ENCODE measurements at regions not wholly inside any gene's neighbourhood (a gene's known extent, or its start where the extent isn't known, plus 50 kb on each side); places are given as distances from the start of the nearest gene placed in this dataset.

DNA sequence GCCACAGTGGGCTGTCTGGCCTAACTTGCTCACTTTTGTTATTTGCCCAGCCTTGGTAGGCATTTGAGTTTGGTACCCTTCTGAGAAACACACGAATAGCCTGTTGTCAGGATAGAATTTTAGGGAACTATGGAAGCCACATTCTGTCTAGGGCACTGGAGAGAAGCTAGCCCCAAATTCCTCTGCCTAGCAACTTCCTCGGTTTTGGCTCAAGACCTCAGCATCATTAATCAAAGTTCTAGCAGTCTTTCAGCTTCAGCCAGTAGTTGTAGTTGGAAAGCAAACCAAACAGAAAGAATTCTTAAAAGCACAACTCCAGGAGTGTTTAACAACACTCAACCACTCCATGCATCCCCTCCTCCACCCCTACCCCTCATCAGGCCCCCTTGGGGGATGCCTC lies 572.1 kb upstream of the PSMD7 start:
- no peak for DNase-seq (ENCODE audit: low read depth in 4 of 4, low spot score in 2 of 4)

DNA sequence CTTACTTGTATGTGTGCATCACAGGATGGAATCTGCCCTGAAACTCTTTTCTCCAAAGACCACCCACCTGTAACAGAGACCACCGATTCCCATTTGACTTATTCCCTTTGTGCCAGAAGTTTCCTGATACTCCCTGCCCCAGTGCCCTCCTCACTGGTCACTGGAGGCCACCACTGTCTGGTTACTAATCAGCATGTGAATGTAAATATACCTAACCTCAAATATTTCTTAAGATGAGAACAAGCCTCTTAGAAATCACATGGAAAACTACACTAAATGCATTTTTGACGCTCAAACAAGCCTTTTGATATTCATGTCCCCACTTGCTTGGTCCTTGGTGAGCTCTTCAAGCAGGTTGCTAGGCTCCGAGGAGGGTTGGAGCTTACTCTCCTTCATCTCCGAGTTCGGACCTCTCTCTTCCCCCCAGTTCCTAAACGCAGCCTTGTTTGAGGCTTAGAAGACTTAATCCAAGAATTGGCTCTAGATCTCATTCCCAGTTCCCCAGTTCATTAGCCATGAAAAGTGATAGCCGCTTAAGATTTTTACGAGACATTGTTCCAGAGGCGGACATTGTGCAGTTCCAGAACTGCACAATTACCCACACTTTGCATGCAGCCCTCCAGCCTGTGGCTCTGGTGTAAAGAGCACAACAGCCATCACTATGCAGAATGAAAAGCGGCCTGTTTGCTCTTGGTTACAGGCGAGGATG lies 579.2 kb upstream of the PSMD7 start:
- DNase-seq (ENCODE audit: low read depth in 4 of 4, low spot score in 2 of 4) = no peak

DNA sequence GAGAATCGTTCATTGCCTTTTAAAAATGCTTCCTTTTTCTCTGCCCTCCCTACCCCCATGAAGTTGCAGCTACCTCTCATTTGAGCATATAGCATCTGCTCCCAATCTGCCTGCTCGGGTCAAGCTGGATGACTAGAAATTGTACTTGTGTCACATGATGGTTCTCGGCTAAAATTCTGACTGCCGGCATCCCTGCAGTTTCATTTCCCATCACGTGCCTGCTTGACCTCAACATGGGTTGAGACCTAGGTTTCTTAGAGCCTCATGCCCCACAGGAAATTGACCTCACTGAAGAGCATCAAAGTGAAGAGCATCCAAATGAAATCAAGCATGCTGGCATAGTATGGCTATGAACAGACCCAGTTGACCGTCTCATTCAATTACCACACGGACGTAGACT lies 581.6 kb upstream of the PSMD7 start:
- DNase-seq (ENCODE audit: low read depth in 4 of 4, low spot score in 2 of 4) = no peak

DNA sequence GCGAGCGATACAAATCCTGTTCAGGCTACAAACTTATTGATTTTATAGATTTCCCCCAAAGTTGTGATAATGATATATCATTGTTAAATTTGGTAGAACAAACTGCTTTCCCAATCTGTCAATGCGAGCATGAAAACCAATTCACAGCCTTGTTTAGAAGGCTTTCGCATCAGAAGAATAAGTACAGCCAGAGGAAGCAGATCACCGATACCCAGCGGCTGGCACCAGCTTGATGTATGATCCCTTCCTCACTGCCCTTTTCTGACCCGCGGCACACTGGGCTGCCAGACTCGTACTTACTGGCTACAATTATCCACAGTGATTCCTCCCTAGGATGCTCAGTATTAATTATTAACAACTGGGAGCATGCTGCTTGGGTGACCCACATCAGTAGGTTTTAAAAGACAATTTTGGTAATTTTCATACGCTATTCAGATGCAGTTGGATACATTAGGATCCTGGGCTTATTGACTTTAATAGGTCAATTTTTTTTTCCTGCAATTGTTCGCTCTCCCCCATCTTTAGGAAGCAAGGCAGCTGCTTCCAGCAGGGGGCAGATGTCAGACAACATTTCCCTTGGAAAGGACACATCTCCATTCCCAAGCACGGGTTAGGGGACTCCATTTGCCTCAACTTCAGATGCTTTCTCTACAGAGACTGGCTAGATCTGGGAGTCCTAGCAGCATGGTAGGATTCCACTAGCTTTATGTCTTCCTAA lies 582.7 kb upstream of the PSMD7 start:
- DNase-seq (ENCODE audit: low read depth in 4 of 4, low spot score in 2 of 4) = no peak

DNA sequence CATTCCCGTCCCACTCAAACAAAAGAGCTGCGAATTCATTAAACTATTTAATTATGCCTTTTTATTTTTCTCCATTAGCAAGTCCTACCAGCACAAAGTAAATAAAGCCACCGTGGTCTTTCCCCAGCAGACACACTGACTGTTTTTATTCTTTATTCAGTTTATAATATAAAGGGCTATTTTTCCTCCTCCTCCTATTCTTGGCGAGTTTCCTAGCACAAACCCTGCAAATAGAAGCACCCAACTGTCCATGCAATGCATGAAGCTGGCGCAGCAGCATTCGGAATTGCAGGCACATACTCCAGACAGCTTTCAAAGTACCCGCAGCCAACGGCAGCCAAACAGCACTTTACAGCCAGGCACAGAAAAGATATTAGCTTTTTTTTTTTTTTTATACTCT lies 583.4 kb upstream of the PSMD7 start:
- no peak for DNase-seq (ENCODE audit: low read depth in 4 of 4, low spot score in 2 of 4)

DNA sequence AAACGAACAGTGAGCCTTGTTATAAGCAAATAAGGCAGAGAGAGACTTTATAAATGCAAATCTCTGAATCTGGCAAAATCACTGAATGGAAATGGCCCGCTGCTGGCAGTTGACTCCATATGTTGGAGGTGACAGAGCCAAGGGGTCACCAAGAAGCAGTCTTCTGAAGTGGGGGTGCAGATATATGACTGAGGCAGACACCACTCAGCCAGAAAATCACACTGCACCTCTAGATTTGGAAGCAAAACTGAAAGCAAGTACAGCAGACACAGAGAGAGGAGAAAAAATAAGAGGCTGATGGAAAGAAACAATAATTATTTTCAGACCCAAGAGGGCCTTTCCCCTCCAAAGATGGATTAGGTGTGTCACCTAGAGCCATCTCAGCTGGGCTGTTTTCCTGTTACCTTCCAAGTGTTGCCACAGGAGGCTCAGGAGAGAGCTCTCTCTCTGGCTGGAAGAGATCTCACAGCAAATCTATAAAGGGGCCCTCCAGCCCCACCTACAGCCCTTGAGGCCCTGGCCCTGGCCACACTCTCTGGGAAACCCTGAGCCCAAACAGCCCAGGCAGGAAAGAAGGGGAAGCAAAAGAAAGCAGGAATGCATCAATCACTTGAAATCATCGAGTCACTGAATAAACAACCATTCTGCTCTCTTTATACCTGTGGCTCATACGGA lies 585.1 kb upstream of the PSMD7 start:
- DNase-seq (ENCODE audit: low read depth in 4 of 4, low spot score in 2 of 4) = no peak

DNA sequence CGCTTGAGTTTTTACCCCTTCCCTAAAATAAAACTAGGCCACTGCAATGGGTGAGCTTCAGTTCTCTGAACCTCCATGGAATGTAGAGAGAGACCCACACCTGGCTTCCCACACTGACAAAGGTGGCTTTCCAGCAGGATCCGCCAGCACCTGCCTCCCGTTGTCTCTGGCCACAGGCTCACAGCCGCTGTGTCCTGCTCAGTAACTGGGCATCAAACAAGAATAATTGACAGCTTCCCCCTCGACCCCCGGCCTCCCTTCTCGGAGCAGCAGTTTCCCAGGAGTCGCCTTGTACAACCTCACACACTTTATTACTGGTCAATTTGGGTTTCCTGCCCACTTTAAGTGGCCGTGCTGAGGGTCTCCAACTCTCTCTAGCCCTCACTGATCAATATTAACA lies 586.1 kb upstream of the PSMD7 start:
- DNase-seq (ENCODE audit: low read depth in 4 of 4, low spot score in 2 of 4) = no peak

DNA sequence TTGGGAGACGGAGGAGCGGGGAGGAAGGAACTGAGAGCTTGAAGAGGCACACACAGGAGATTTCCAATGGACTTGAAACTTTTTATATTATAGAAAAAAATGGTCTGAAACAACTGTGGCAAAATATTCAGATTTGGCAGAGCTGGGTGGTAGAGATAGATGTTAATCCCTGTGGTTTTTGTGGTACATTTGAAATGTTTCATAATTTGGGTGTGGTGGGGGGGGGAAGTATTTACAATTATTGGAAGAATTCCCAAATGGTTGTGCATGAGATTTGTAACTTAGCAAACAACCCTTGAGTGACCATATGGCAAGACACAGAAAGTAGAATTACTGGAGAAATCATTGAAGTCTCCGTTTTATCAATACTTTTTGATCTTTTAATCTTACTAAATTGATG lies 588.8 kb upstream of the PSMD7 start:
- no peak for DNase-seq (ENCODE audit: low read depth in 4 of 4, low spot score in 2 of 4)

DNA sequence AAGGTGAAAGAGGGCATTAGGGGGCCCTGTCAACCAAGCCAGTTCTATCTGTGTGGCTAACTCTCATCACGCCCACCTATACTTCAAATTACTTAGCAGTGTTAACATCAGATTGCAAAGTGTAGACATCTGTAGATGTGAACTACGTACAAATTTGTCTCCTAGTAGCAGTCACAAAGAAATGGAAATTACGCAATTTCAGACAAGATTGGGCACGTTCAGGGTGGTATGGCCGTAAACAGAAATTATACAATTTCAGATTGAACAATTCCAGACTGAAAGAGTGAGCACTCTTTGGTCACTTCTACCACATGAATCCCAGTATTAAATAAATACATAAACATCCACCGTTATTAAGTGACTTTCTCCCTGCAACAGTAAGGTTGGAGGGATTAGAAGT lies 592.7 kb upstream of the PSMD7 start:
- DNase-seq (ENCODE audit: low read depth in 4 of 4, low spot score in 2 of 4) = no peak

DNA sequence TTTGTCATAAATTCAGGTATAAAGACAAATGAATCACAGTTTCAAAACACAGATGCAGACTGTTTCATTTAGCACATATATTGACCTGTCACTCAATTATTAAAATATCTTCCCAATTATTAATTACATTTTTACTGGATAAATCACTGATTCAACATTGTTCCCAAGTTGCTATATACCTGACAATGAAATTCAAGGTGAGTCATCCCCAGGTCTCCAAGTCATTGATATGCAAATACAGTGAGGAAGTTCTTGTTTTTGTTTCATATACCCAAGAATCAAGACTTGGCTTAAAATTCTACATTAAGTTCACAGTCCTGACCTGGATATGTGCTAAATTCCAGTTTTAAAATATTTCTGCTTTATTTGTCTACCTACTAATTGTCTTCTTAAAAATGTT lies 599.3 kb upstream of the PSMD7 start:
- no peak for DNase-seq (ENCODE audit: low read depth in 4 of 4, low spot score in 2 of 4)

DNA sequence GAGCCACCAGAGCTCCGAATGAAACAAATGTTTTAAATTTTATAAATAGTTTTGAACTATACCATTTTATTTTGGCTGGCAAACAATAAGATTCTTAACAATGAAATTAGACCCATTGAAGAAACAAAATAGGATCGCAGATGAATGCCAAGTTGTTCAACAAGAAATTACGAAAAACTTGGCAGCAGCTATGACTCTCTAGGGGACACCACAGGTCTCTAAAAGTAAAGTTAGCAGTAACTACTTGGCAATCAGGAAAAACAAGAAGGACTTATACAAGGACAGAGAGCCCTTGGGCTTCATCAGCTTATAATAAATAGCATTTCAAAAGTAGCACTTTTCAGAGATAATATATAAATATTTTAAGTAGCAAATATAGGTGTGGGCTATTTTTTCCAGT lies 603.8 kb upstream of the PSMD7 start:
- no peak for DNase-seq (ENCODE audit: low read depth in 4 of 4, low spot score in 2 of 4)

DNA sequence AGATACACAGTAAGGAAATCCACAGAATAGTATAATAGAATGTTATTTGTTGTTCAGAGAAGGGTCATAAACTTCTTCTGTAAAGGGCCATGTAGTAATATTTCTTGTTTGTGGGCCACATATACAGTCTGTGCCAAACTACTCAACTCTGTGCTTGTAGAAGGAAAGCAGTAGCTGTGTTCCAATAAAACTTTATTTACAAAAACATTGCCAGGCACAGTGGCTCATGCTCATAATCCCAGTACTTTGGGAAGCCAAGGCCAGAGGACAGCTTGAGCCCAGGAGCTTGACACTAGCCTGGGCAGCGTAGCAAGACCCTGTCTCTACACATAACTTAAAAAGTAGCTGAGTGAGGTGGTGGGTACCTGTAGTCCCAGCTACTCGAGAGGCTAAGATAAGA lies 612.8 kb upstream of the PSMD7 start:
- DNase-seq (ENCODE audit: low read depth in 4 of 4, low spot score in 2 of 4) = no peak

DNA sequence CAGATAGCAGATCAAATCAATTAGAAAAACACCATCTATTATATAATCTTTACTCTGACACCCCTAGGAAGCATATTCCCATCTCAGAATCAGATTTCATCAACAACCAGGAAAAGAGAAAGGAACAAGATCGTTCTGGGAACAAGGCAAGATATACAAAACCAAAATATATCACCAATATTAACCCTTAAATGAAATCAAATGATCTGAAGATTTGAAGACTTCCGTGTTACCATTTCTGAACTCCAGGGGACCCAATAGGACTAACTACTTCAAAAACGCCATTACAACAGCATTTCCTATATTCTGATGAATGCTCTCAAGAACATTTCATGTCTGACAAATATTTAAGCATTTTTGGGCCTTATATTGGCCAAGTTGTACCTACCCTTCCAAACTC lies 624.2 kb upstream of the ZFHX3 start:
- DNase-seq (ENCODE audit: low read depth in 4 of 4, low spot score in 2 of 4) = no peak

DNA sequence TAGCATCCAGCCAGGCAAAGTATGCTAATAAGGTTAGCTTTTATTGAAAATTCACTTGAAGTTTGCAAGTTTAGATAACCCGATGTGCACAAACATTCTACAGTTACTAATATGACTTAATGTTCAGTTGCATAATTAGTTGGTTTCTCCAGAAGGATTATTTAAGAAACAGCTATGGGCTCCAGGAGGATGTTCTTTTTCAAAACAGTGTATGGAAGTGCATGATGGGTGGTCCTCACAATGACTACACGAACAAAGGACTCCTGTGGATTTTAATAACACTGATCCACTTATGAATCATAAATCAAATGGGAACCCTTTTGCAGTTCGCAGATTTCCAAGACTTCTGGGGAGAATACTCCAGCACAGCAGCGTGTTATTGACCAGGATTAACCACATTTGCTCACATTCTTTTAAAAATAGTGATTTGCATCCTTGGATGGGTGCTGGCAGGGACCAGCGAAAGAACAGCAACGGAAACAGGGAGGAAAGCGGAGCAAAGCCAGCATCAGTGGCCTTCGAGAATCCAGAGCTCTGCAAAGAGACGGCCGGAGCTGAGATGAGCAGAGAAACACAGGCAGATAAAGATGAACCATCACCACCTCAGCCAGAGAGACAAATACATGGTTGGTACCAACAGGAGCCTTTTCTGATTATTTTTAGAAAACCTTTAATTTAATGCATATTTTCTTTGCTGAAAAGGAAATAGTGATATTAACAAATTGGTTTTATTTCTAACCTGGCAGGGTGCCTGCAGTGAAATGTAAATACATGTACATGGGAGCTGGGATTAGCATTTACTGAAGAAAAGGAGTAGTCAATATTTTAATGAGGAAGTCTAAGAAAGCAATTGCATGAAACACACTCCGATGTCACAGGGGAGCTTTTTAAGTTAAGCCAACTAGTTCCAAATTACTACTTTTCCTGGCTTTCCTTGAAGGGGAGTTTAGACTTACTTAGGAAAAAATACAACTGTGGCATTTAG lies 623.2 kb upstream of the ZFHX3 start:
- DNase-seq (ENCODE audit: low read depth in 4 of 4, low spot score in 2 of 4) = no peak

DNA sequence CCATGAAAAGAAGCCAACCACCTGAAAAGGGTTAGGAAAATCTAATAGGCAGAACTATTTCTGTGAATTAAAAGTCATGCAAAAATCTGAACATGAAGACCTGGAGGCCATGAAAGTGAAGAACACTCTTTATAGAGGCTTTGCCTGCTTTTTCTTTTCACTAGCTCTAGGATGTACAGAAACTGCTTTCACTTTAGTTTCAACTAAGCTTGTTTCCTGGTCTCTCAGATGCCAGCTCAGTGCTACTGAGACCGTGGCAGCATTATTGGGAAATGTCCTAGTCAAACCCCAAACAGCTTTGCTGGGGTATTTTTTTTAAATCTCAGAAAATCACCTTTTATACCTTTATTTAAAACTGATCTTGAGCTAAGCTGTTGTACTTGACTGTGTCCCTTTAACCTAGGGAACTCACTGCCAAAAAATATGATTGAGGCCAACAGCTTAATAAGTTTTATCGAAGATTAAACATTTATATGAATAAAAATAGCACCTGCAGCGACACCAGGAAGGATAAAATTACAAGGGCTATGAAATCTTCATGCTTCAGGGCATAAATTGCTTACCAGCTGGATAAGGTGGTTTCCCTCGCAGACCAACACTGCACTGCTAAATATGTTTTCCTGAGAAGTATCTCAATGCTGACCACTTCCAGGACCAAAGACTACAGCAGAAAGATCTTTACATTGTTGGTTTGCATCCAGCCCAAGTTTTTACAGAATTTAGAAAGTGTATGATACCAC lies 621.8 kb upstream of the ZFHX3 start:
- DNase-seq (ENCODE audit: low read depth in 4 of 4, low spot score in 2 of 4) = no peak

DNA sequence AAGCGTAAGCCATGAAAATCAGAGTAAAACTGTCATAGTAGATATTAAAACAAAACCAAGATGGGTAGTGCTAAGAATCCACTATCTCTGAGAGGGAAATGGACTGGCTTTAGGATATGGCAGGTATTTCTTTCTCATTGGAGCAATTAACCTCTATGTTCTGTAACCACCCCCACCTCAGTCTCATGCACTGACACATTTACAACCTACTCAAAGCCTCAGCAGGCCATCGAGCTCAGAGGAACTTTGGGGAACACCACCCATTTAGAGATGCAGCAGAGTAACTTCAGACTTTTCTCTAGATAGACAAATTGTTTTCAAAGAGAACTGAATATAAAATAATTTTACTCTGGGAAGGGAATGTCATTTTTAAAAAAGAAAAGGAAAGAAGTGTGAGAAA lies 615.8 kb upstream of the ZFHX3 start:
- DNase-seq (ENCODE audit: low read depth in 4 of 4, low spot score in 2 of 4) = no peak

DNA sequence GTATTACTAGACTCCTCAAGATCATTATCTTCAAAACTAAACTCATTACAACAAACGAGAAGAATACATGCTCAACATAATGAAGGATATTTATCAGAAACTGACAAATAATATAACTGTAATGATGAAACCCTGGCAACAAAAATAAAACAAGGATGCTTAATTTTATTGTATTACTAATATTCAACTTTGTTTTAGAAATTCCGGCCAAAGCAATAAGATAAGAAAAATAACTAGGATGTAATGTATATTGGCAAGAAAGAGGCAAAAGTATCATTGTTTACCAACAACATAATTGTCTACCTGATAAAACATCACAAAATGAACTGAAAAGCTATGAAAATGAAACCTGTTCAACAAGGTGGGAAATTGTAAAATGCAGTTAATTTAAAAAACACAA lies 588.3 kb upstream of the ZFHX3 start:
- no peak for DNase-seq (ENCODE audit: low read depth in 4 of 4, low spot score in 2 of 4)

DNA sequence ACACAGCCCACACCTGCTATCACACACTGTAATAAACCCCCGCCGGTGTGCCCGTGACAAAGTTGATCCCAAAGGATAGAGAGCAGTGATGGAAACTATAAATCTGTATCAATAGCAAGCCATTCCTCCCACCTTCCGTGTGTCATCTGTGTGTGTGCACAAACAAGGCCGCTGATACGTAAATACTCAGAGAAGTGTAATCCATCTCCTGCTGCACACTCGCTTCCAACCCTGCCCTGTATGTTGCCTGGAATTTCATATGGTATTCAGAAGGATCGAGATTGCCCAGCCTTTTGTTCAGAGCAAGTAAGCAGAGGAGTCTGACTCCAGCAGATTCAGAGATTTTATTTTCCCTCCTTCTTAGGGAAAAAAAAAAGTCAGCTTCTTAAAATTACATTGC lies 581.1 kb upstream of the ZFHX3 start:
- DNase-seq (ENCODE audit: low read depth in 4 of 4, low spot score in 2 of 4) = no peak

DNA sequence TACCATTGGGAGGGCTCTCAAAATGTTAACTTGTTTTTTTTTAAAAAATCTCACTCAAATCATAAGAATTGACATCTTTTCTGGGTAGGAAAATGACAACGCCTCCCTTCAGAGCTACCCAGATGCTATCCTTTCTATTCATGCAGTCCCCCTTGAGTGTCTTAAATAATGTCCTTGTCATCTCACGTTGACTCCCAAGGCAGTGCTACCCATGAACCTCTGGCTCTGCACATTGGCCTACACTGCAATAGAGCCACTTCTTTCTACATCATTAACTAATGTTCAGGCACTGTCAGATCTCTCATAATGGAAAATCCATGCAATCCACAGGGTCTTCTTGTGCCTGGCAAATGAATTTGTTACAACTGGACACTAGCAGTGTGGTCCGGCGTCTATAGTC lies 569.8 kb upstream of the ZFHX3 start:
- DNase-seq (ENCODE audit: low read depth in 4 of 4, low spot score in 2 of 4) = no peak

DNA sequence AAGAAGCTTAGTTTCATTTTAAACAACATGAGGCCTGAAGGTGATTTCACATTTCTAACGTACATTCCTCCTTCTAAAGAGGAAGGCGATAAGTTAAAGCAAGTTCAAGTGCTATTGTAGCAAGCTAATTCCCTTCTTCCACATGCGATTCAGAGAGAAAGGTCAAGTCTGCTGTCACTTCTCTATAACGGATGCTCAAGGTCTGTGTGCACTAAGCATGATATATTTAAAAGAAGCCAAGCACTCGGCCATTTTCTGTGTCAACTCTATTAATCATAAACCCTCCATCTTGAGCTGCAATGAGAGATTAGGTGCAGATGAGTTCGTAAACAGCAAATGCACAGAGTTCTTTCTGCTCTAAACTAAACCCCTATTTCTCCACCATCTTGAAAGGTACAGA lies 568.8 kb upstream of the ZFHX3 start:
- no peak for DNase-seq (ENCODE audit: low read depth in 4 of 4, low spot score in 2 of 4)
